Fibroblast of lung (primary cell): ENCODE measurements at regions not wholly inside any gene's neighbourhood (a gene's known extent, or its start where the extent isn't known, plus 50 kb on each side); places are given as distances from the start of the nearest gene placed in this dataset.
A peak's percentile ranks its signal among the peaks of the same experiment; 100 is the strongest.
"Not testable (repeated sequence)": the region's sequence is repeated elsewhere in the genome, so short reads cannot be mapped to it uniquely, and the experiment has no call there.

Experiments used
- DNase-seq, 2 donors: peaks; one replicate each; pipeline versions ENCODE4 v3.0.0 to v3.0.0-alpha.2; 2010; ENCODE audit warnings: low read depth in 2 of 2
- H2AFZ ChIP-seq: 2 replicates; pipeline ENCODE4 v1.5.1; 2012; ENCODE audit warnings: low read length, control low read depth, inconsistent platforms
- H3K27ac ChIP-seq: 2 replicates; pipeline ENCODE4 v1.5.1; 2011; ENCODE audit warnings: low read length, control low read depth; ENCODE audit not compliant: insufficient read depth
- H3K27me3 ChIP-seq: 2 replicates; pipeline ENCODE4 v1.5.1; 2011; ENCODE audit warnings: mild to moderate bottlenecking, low read length; ENCODE audit not compliant: control insufficient read depth, insufficient read depth
- H3K36me3 ChIP-seq: 2 replicates; pipeline ENCODE4 v1.5.1; 2011; ENCODE audit warnings: low read length; ENCODE audit not compliant: control insufficient read depth, insufficient read depth
- H3K4me1 ChIP-seq: 2 replicates; pipeline ENCODE4 v1.5.1; 2011; ENCODE audit warnings: low read length; ENCODE audit not compliant: control insufficient read depth, insufficient read depth; ENCODE audit errors: extremely low read depth
- H3K4me2 ChIP-seq: 2 replicates; pipeline ENCODE4 v1.5.1; 2011; ENCODE audit warnings: low read length, control low read depth; ENCODE audit not compliant: insufficient read depth; ENCODE audit errors: extremely low read depth
- H3K4me3 ChIP-seq, 4 experiments: fragments of 200-600 bp in 1 of 4; sonication (generic) in 1 of 4; replicated peaks in 1 of 4; 2 replicates each; pipeline ENCODE4 v1.5.1; 2011 to 2016; ENCODE audit warnings: low read length in 4 of 4, low read depth in 3 of 4, mild to moderate bottlenecking in 3 of 4, control low read depth in 2 of 4, inconsistent platforms in 1 of 4, mixed read lengths in 1 of 4; ENCODE audit not compliant: insufficient read depth in 1 of 4; ENCODE audit errors: control extremely low read depth in 1 of 4
- H3K79me2 ChIP-seq: 2 replicates; pipeline ENCODE4 v1.5.1; 2012; ENCODE audit warnings: mild to moderate bottlenecking, low read length, inconsistent platforms; ENCODE audit not compliant: control insufficient read depth, insufficient read depth
- H3K9ac ChIP-seq: 2 replicates; pipeline ENCODE4 v1.5.1; 2011; ENCODE audit warnings: mild to moderate bottlenecking, low read length, control low read depth; ENCODE audit not compliant: insufficient read depth
- H3K9me3 ChIP-seq: 2 replicates; pipeline ENCODE4 v1.5.1; 2012; ENCODE audit warnings: low read depth, low read length; ENCODE audit not compliant: control insufficient read depth, insufficient read depth
- H4K20me1 ChIP-seq: 2 replicates; pipeline ENCODE4 v1.5.1; 2011; ENCODE audit warnings: low read length; ENCODE audit not compliant: control insufficient read depth, insufficient read depth; ENCODE audit errors: extremely low read depth
- EZH2 ChIP-seq: IDR thresholded peaks from 2 replicates; pipeline ENCODE4 v1.5.1; 2012; ENCODE audit warnings: low read length, control low read depth, mild to moderate bottlenecking; ENCODE audit errors: missing control alignments
- TF ChIP-seq, protein P1 (sequence below), 2 donors: IDR thresholded peaks in 1 of 2; conservative IDR thresholded peaks in 1 of 2; 1 replicate in 1 of 2; 2 replicates in 1 of 2; pipeline ENCODE4 v1.5.1; 2011 to 2012; ENCODE audit warnings: low read length in 2 of 2, control low read depth in 1 of 2, inconsistent platforms in 1 of 2, low read depth in 1 of 2, mild to moderate bottlenecking in 1 of 2

DNA sequence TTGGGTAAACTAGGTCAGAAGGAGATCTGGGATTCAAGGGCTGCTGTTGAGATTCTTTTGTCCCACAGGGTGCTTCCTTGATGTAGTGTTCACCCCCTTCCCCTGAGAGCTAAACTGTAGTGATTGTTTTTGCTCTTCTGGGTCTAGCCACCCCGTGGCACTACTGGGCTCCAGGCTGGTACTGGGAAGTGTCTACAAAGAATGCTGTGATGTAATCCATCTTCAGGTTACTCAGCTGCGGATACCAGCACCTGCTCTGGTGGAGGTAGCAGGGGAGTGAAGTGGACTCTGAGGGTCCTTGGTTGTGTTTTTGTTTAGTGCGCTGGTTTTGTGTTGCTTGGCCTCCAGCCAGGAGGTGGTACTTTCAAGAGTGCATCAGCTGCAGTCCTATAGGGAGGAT is 365.5 kb downstream of the ZNF674 start:
- H3K9me3 ChIP-seq: no peaks in the 10 kb centered on the region
- H3K4me3 ChIP-seq: no peak overlapping the region
- no peak overlapping the region for H3K9ac ChIP-seq
- H3K4me1 ChIP-seq: no peaks in the 10 kb centered on the region
- no peak for DNase-seq
- no peaks in the 10 kb centered on the region for H3K79me2 ChIP-seq
- no peak overlapping the region for H3K4me2 ChIP-seq
- no peaks in the 10 kb centered on the region for H4K20me1 ChIP-seq
- TF ChIP-seq, protein P1, sequence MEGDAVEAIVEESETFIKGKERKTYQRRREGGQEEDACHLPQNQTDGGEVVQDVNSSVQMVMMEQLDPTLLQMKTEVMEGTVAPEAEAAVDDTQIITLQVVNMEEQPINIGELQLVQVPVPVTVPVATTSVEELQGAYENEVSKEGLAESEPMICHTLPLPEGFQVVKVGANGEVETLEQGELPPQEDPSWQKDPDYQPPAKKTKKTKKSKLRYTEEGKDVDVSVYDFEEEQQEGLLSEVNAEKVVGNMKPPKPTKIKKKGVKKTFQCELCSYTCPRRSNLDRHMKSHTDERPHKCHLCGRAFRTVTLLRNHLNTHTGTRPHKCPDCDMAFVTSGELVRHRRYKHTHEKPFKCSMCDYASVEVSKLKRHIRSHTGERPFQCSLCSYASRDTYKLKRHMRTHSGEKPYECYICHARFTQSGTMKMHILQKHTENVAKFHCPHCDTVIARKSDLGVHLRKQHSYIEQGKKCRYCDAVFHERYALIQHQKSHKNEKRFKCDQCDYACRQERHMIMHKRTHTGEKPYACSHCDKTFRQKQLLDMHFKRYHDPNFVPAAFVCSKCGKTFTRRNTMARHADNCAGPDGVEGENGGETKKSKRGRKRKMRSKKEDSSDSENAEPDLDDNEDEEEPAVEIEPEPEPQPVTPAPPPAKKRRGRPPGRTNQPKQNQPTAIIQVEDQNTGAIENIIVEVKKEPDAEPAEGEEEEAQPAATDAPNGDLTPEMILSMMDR (conservative IDR thresholded peaks at IDR 0.05 in 1 of 2, IDR thresholded peaks at IDR 0.05 in 1 of 2; ENCODE audit: low read depth in 1 of 2, low read length in 2 of 2): no peak
- TF ChIP-seq EZH2: no peak
- no peak overlapping the region for H3K27ac ChIP-seq
- H2AFZ ChIP-seq: no peak overlapping the region
- H3K27me3 ChIP-seq: no peaks in the 10 kb centered on the region
- H3K36me3 ChIP-seq: no peaks in the 10 kb centered on the region

DNA sequence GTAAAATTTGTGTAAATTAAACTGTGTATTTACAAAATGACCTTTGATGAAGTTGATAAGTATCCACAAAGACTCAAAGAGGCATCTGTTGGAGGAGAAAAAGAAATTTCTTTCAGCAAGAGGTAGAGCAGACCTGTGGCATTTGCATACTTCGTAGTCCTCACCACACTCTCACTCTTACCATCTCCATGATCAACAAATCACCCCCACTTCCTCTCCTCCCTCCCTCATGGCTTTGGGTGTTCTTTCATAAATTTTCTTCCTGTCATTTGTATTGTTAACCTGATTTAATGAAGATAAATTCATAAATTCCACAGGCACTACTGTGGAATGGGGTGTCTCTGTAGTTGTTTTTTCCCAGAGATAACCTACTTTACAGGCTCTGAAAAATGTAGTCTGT is 366.5 kb downstream of the ZNF674 start:
- Histone ChIP-seq H4K20me1 (no peaks in the 10 kb centered on the region), H3K79me2 (no peaks in the 10 kb centered on the region), H3K4me1 (no peaks in the 10 kb centered on the region), H3K9me3 (no peaks in the 10 kb centered on the region), H3K4me2 (no peak overlapping the region), H2AFZ (no peak overlapping the region), H3K27ac (no peak overlapping the region), H3K36me3 (no peaks in the 10 kb centered on the region), H3K4me3 (no peak overlapping the region), H3K9ac (no peak overlapping the region), H3K27me3 (no peaks in the 10 kb centered on the region)
- no peak for TF ChIP-seq EZH2
- TF ChIP-seq, protein P1 (conservative IDR thresholded peaks at IDR 0.05 in 1 of 2, IDR thresholded peaks at IDR 0.05 in 1 of 2; ENCODE audit: low read depth in 1 of 2, low read length in 2 of 2): no peak
- peak in 1 of 2 donors; percentile 74 for DNase-seq

DNA sequence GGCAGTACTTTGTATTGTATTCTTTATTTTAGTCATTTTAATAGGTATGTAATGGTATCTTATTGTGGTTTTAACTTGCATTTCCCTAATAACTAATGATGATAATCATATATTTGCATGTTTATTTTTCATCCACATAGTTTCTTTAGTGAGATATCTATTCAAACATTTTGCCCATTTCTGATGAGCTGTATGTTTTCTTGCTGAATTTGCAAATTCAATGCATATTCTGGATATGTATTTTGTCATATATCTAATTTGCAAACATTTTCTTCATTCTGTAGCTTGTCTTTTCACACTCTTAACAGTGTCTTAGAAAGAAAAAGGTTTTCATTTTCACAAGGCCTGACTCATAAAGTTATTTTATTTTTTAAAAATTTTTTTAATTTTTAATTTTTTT is 372.1 kb downstream of the ZNF674 start:
- Histone ChIP-seq H3K27me3 (no peaks in the 10 kb centered on the region), H3K4me2 (no peak overlapping the region), H4K20me1 (no peaks in the 10 kb centered on the region), H3K4me1 (no peaks in the 10 kb centered on the region), H3K9ac (no peak overlapping the region), H3K36me3 (no peaks in the 10 kb centered on the region), H2AFZ (no peak overlapping the region), H3K9me3 (no peaks in the 10 kb centered on the region), H3K79me2 (no peaks in the 10 kb centered on the region), H3K27ac (no peak overlapping the region), H3K4me3 (no peak overlapping the region)
- TF ChIP-seq EZH2: no peak
- TF ChIP-seq, protein P1 (conservative IDR thresholded peaks at IDR 0.05 in 1 of 2, IDR thresholded peaks at IDR 0.05 in 1 of 2; ENCODE audit: low read depth in 1 of 2, low read length in 2 of 2): no peak
- no peak for DNase-seq

DNA sequence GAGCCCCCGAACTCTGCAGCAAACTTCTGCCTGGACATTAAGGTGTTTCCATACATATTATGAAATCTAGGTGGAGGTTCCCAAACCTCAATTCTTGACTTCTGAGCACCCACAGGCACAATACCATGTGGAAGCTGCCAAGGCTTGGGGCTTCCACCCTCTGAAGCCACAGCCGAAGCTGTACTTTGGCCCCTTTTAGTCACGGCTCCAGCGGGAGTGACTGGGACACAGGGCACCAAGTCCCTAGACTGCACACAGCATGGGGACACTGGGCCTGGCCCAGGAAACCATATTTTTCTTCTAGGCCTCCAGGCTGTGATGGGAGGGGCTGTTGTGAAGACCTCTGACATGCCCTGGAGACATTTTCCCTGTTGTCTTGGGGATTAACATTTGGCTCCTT is 373.8 kb downstream of the ZNF674 start:
- H3K27me3 ChIP-seq, H3K79me2 ChIP-seq, H3K4me2 ChIP-seq, H3K9me3 ChIP-seq, H2AFZ ChIP-seq, H4K20me1 ChIP-seq, H3K4me1 ChIP-seq, DNase-seq, H3K9ac ChIP-seq, H3K36me3 ChIP-seq, H3K4me3 ChIP-seq, H3K27ac ChIP-seq: not testable (repeated sequence)
